ENCODE measurements at regions not wholly inside any gene's neighbourhood (a gene's known extent, or its start where the extent isn't known, plus 50 kb on each side); places are given as distances from the start of the nearest gene placed in this dataset.

DNA sequence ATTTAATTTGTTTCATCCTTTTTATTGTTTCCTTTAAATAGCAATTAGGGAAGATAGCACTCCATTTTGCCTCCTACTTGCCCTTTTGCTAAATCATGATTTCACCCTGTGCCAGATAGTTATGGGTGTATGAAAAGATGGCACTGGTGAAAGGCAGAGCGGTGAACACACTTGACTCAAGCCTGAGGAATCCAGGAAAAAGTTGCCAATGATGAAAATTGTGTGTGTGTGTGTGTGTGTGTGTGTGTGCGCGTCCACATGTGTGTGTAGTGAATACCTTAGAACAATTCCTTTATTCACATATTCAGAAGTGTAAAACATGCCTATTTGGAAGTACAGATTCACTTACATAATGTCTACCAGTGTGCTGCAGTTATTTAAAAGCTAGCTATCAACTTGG, 123.8 kb downstream of the PTCSC3 start:
- Histone ChIP-seq H3K36me3 (ENCODE audit: insufficient read depth, low read length) (no peaks in the 10 kb centered on the region), H3K4me1 (ENCODE audit: insufficient read depth, low read length) (peaks cover 1% of the 10 kb centered on the region), H3K27ac (ENCODE audit: low read depth, low read length) (no peak overlapping the region), H3K4me3 (ENCODE audit: insufficient read depth, low read depth, low read length) (no peak overlapping the region), H3K27me3 (ENCODE audit: insufficient read depth, low read length) (no peaks in the 10 kb centered on the region), H2AFZ (ENCODE audit: low read depth, low read length) (no peak overlapping the region), H3K79me2 (ENCODE audit: insufficient read depth, low read length) (no peaks in the 10 kb centered on the region), H3K9ac (ENCODE audit: low read length) (no peak overlapping the region), H3K9me3 (ENCODE audit: insufficient read depth, low read depth, low read length) (no peaks in the 10 kb centered on the region), H4K20me1 (ENCODE audit: insufficient read depth, low read length) (no peaks in the 10 kb centered on the region), H3K4me2 (ENCODE audit: low read length) (no peak overlapping the region)
- TF ChIP-seq, protein P1, sequence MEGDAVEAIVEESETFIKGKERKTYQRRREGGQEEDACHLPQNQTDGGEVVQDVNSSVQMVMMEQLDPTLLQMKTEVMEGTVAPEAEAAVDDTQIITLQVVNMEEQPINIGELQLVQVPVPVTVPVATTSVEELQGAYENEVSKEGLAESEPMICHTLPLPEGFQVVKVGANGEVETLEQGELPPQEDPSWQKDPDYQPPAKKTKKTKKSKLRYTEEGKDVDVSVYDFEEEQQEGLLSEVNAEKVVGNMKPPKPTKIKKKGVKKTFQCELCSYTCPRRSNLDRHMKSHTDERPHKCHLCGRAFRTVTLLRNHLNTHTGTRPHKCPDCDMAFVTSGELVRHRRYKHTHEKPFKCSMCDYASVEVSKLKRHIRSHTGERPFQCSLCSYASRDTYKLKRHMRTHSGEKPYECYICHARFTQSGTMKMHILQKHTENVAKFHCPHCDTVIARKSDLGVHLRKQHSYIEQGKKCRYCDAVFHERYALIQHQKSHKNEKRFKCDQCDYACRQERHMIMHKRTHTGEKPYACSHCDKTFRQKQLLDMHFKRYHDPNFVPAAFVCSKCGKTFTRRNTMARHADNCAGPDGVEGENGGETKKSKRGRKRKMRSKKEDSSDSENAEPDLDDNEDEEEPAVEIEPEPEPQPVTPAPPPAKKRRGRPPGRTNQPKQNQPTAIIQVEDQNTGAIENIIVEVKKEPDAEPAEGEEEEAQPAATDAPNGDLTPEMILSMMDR (IDR thresholded peaks at IDR 0.05; ENCODE audit: insufficient read depth, low read depth, low read length) = no peak
- no peak for FAIRE-seq
- DNase-seq (ENCODE audit: low read depth) = no peak
- Mint-ChIP-seq H3K4me1 (ENCODE audit: low read depth, unreplicated experiment) (peaks cover 2% of the 10 kb centered on the region), H3K9me3 (ENCODE audit: unreplicated experiment) (no peaks in the 10 kb centered on the region), H3K27ac (ENCODE audit: unreplicated experiment) (no peak overlapping the region), H3K27me3 (ENCODE audit: low read depth, unreplicated experiment) (peaks cover 3% of the 10 kb centered on the region), H3K36me3 (ENCODE audit: low read depth, unreplicated experiment) (no peaks in the 10 kb centered on the region), H3K4me3 (ENCODE audit: unreplicated experiment) (no peak overlapping the region)

DNA sequence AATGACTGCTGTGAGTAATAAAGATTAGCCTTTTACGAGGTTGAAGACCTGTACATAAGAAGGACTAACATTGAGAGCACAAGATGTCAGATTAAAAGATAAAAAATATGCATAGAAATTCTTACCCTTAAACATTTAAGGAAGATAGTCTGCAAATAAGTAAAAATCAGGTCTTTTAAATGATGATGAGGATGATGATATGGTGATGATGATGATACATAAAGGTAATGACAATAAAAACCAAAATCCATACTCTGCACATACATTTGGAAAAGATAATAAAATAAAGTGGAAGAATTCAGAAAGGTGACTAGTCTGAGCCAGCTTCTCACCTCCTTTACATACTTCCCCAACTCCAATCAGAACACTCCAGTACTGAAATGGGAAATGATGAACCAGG, 124.5 kb downstream of the PTCSC3 start:
- no peak for DNase-seq (ENCODE audit: low read depth)
- H3K79me2 ChIP-seq (ENCODE audit: insufficient read depth, low read length) = no peaks in the 10 kb centered on the region
- H3K36me3 ChIP-seq (ENCODE audit: insufficient read depth, low read length) = no peaks in the 10 kb centered on the region
- FAIRE-seq = no peak
- no peak for TF ChIP-seq EZH2 (IDR thresholded peaks at IDR 0.05; ENCODE audit: insufficient read depth, low read length)
- TF ChIP-seq, protein P1 (IDR thresholded peaks at IDR 0.05; ENCODE audit: insufficient read depth, low read depth, low read length) = no peak
- no peak overlapping the region for H3K27ac Mint-ChIP-seq (ENCODE audit: unreplicated experiment)
- H3K4me1 ChIP-seq (ENCODE audit: insufficient read depth, low read length) = no peaks in the 10 kb centered on the region
- H3K4me3 ChIP-seq (ENCODE audit: insufficient read depth, low read depth, low read length) = no peak overlapping the region
- peaks cover 2% of the 10 kb centered on the region for H3K4me1 Mint-ChIP-seq (ENCODE audit: low read depth, unreplicated experiment)
- H3K27me3 ChIP-seq (ENCODE audit: insufficient read depth, low read length) = no peaks in the 10 kb centered on the region
- no peak overlapping the region for H3K9ac ChIP-seq (ENCODE audit: low read length)
- no peak overlapping the region for H3K4me3 Mint-ChIP-seq (ENCODE audit: unreplicated experiment)
- no peaks in the 10 kb centered on the region for H3K9me3 Mint-ChIP-seq (ENCODE audit: unreplicated experiment)
- H4K20me1 ChIP-seq (ENCODE audit: insufficient read depth, low read length) = no peaks in the 10 kb centered on the region
- peaks cover 3% of the 10 kb centered on the region for H3K27me3 Mint-ChIP-seq (ENCODE audit: low read depth, unreplicated experiment)
- no peaks in the 10 kb centered on the region for H3K9me3 ChIP-seq (ENCODE audit: insufficient read depth, low read depth, low read length)
- H3K36me3 Mint-ChIP-seq (ENCODE audit: low read depth, unreplicated experiment) = no peaks in the 10 kb centered on the region
- H3K4me2 ChIP-seq (ENCODE audit: low read length) = no peak overlapping the region
- H2AFZ ChIP-seq (ENCODE audit: low read depth, low read length) = no peak overlapping the region
- H3K27ac ChIP-seq (ENCODE audit: low read depth, low read length) = no peak overlapping the region

DNA sequence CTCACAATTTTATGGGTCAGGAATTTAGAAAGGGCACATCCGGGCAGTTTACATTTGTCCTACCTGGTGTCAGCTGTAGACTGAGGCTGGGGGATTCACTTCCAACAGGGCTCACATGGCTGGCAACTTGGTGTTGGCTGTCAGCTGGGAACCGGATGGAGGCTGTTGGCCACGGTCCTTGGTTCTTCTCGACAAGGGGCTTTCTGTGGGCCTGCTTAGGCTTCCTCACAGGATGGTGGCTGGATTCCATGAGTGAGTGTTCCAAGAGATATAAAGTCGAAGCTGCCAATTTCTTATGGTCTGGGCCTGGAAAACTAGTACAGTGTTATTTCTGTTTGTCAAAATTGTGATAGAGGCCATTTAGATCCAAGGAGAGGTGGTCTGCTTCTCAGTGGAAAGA, 127.9 kb downstream of the PTCSC3 start:
- TF ChIP-seq EZH2 (IDR thresholded peaks at IDR 0.05; ENCODE audit: insufficient read depth, low read length) = no peak
- TF ChIP-seq, protein P1 (IDR thresholded peaks at IDR 0.05; ENCODE audit: insufficient read depth, low read depth, low read length) = no peak
- H3K27me3 Mint-ChIP-seq (ENCODE audit: low read depth, unreplicated experiment) = peaks cover 11% of the 10 kb centered on the region
- Histone ChIP-seq H3K79me2 (ENCODE audit: insufficient read depth, low read length) (no peaks in the 10 kb centered on the region), H4K20me1 (ENCODE audit: insufficient read depth, low read length) (no peaks in the 10 kb centered on the region), H3K9ac (ENCODE audit: low read length) (no peak overlapping the region), H3K27ac (ENCODE audit: low read depth, low read length) (no peak overlapping the region), H3K4me1 (ENCODE audit: insufficient read depth, low read length) (no peaks in the 10 kb centered on the region), H3K36me3 (ENCODE audit: insufficient read depth, low read length) (no peaks in the 10 kb centered on the region), H3K4me3 (ENCODE audit: insufficient read depth, low read depth, low read length) (no peak overlapping the region), H2AFZ (ENCODE audit: low read depth, low read length) (no peak overlapping the region), H3K9me3 (ENCODE audit: insufficient read depth, low read depth, low read length) (no peaks in the 10 kb centered on the region), H3K27me3 (ENCODE audit: insufficient read depth, low read length) (no peaks in the 10 kb centered on the region), H3K4me2 (ENCODE audit: low read length) (no peak overlapping the region)
- FAIRE-seq = no peak
- H3K4me3 Mint-ChIP-seq (ENCODE audit: unreplicated experiment) = no peak overlapping the region
- H3K27ac Mint-ChIP-seq (ENCODE audit: unreplicated experiment) = no peak overlapping the region
- H3K4me1 Mint-ChIP-seq (ENCODE audit: low read depth, unreplicated experiment) = no peaks in the 10 kb centered on the region
- DNase-seq (ENCODE audit: low read depth) = no peak
- H3K9me3 Mint-ChIP-seq (ENCODE audit: unreplicated experiment) = no peaks in the 10 kb centered on the region
- no peaks in the 10 kb centered on the region for H3K36me3 Mint-ChIP-seq (ENCODE audit: low read depth, unreplicated experiment)

Data from astrocyte (in vitro differentiated cells and primary cell).